ENCODE measurements at regions not wholly inside any gene's neighbourhood (a gene's known extent, or its start where the extent isn't known, plus 50 kb on each side); places are given as distances from the start of the nearest gene placed in this dataset.

- H3K23ac ChIP-seq (ENCODE audit: insufficient read length): no peak overlapping the region
- no peak overlapping the region for H3K4ac ChIP-seq (replicated peaks; ENCODE audit: insufficient read length, low read depth, low read length)
- H2AK5ac ChIP-seq (ENCODE audit: low read depth, low read length): no peak overlapping the region
- H4K8ac ChIP-seq (ENCODE audit: extremely low read depth, insufficient read depth, low read length): no peak overlapping the region
- TF ChIP-seq ATF2 (IDR thresholded peaks at IDR 0.05; ENCODE audit: low read length) (no peak), RXRA (IDR thresholded peaks at IDR 0.05; ENCODE audit: insufficient read depth, low read depth, low read length) (no peak), TCF12 (IDR thresholded peaks at IDR 0.05; ENCODE audit: low read depth, low read length) (no peak), BCL11A (IDR thresholded peaks at IDR 0.05; ENCODE audit: low read depth in 2 of 2, low read length in 2 of 2) (no peak), EP300 (IDR thresholded peaks at IDR 0.05; ENCODE audit: borderline replicate concordance in 1 of 2, low read depth in 2 of 2, low read length in 2 of 2) (no peak), MAFK (IDR thresholded peaks at IDR 0.05; ENCODE audit: low read depth, low read length) (no peak)
- no peaks in the 10 kb centered on the region for H3K23me2 ChIP-seq (ENCODE audit: low read depth, low read length)
- no peak overlapping the region for H3K27ac ChIP-seq (ENCODE audit: low read depth, low read length)
- no peak overlapping the region for H2BK20ac ChIP-seq (ENCODE audit: low read length)
- no peaks in the 10 kb centered on the region for H3K79me2 ChIP-seq (ENCODE audit: control insufficient read depth in 1 of 2, insufficient read depth in 2 of 2, low read length in 2 of 2)
- peaks cover 0 to 4% (median 3%) of the 10 kb centered on the region in 4 experiments; a peak in 6 of 8 replicates for H3K36me3 ChIP-seq (ENCODE audit: control insufficient read depth in 2 of 4, insufficient read depth in 4 of 4, low read length in 3 of 4)
- no peaks in the 10 kb centered on the region for H4K20me1 ChIP-seq (replicated peaks in 1 of 2; ENCODE audit: control insufficient read depth in 1 of 2, insufficient read depth in 2 of 2, low read length in 2 of 2)
- FAIRE-seq (no peak), DNase-seq (ENCODE audit: low read depth in 1 of 2, low spot score in 2 of 2) (no peak)
- H3K9me3 ChIP-seq (ENCODE audit: insufficient read depth in 2 of 2, low read depth in 1 of 2, low read length in 1 of 2): no peaks in the 10 kb centered on the region; a peak in 1 of 4 replicates
- H2BK12ac ChIP-seq (ENCODE audit: low read depth, low read length): no peak overlapping the region
- H4K91ac ChIP-seq (replicated peaks; ENCODE audit: insufficient read length, low read length): no peak overlapping the region
- no peak overlapping the region for H3K14ac ChIP-seq (ENCODE audit: insufficient read length)
- H3K18ac ChIP-seq (ENCODE audit: extremely low read depth, low read length): no peak overlapping the region
- H3K9ac ChIP-seq (replicated peaks in 1 of 4; ENCODE audit: extremely low read depth in 1 of 4, low read depth in 3 of 4, low read length in 3 of 4): no peak overlapping the region
- H3K56ac ChIP-seq (replicated peaks; ENCODE audit: insufficient read length, low read depth, low read length): no peak overlapping the region
- peaks cover 0 to 4% (median 0%) of the 10 kb centered on the region in 4 experiments; a peak in 1 of 7 replicates for H3K4me1 ChIP-seq (replicated peaks in 1 of 4; ENCODE audit: control insufficient read depth in 3 of 4, insufficient read depth in 4 of 4, low read length in 3 of 4)
- no peak overlapping the region for H3K4me2 ChIP-seq (ENCODE audit: insufficient read depth in 1 of 2, low read depth in 2 of 2, low read length in 2 of 2)
- H3K27me3 ChIP-seq (replicated peaks in 1 of 4; ENCODE audit: control insufficient read depth in 3 of 4, extremely low read depth in 1 of 4, insufficient read depth in 3 of 4, low read length in 3 of 4): no peaks in the 10 kb centered on the region
- WGBS, 2 experiments (ENCODE audit: extremely low coverage in 1 of 2, insufficient coverage in 1 of 2, insufficient read length in 1 of 2, insufficient replicate concordance in 2 of 2, low coverage in 1 of 2, low lambda C conversion rate in 2 of 2, missing lambda C conversion rate in 1 of 2): 80% methylated on average over 2 of the region's 2 CpGs; no CpG with 5 or more reads in 1 of the 2 experiments
- peaks cover 2% of the 10 kb centered on the region; the same call in 1 of the 2 replicates for H3K79me1 ChIP-seq (ENCODE audit: low read depth, low read length)
- no peak overlapping the region for H4K5ac ChIP-seq (ENCODE audit: insufficient read length, low read depth, low read length)
- no peak overlapping the region for H2BK120ac ChIP-seq (replicated peaks; ENCODE audit: low read depth, low read length)
- ChIA-PET POLR2A (ENCODE audit: partially characterized antibody) (interaction anchor here (1.0 to 2.3 kb wide), 2 partner anchors 10 to 96 kb away, joined by 3 to 8 read pairs; no protein-coding TSS in a partner anchor), CTCF (ENCODE audit: partially characterized antibody) (interaction anchor here (1.1 to 2.2 kb wide), 5 partner anchors 21 to 442 kb away, joined by 3 to 8 read pairs (median 4); no protein-coding TSS in a partner anchor)
- no peak overlapping the region for H2BK15ac ChIP-seq (ENCODE audit: low read length)
- H3K4me3 ChIP-seq (ENCODE audit: extremely low read depth in 1 of 4, insufficient read depth in 2 of 4, low read depth in 3 of 4, low read length in 4 of 4): no peak overlapping the region
- no peak overlapping the region for H2BK5ac ChIP-seq (ENCODE audit: low read depth, low read length)
- no peak overlapping the region for H2AFZ ChIP-seq (ENCODE audit: low read length)
These were observed 50.5 kb upstream of the C5orf46 start for GRCh38 chr5:147956842-147957223.

Data from H1 (cell line).